ENCODE measurements at regions not wholly inside any gene's neighbourhood (a gene's known extent, or its start where the extent isn't known, plus 50 kb on each side); places are given as distances from the start of the nearest gene placed in this dataset.
A peak's percentile ranks its signal among the peaks of the same experiment; 100 is the strongest.

GRCh38 chr3:14274612-14274936 lies 96.0 kb downstream of the LSM3 start:
- 92% methylated on average over 6 of the region's 6 CpGs for WGBS (ENCODE audit: low lambda C conversion rate, missing lambda C conversion rate)

GRCh38 chr3:14274999-14275961 lies 96.7 kb downstream of the LSM3 start:
- H3K27me3 ChIP-seq: no peaks in the 10 kb centered on the region
- no peaks in the 10 kb centered on the region for H3K9me2 ChIP-seq (replicated peaks; ENCODE audit: insufficient read depth)
- DNase-seq (ENCODE audit: low spot score): no peak
- H3K27ac ChIP-seq: no peak overlapping the region
- 91% methylated on average over 8 of the region's 8 CpGs for WGBS (ENCODE audit: low lambda C conversion rate, missing lambda C conversion rate)
- no peaks in the 10 kb centered on the region for H3K36me3 ChIP-seq (replicated peaks; ENCODE audit: insufficient read depth, low read depth)
- H4K20me1 ChIP-seq (ENCODE audit: insufficient read depth, poor library complexity, severe bottlenecking): no peaks in the 10 kb centered on the region
- peaks cover 12% of the 10 kb centered on the region for H3K4me1 ChIP-seq (ENCODE audit: insufficient read depth)
- H3K4me2 ChIP-seq: no peak overlapping the region
- H3K9me3 ChIP-seq (ENCODE audit: low read depth): no peaks in the 10 kb centered on the region
- TF ChIP-seq EZH2 (IDR thresholded peaks at IDR 0.05; ENCODE audit: borderline replicate concordance) (no peak), CTCF (IDR thresholded peaks at IDR 0.05; ENCODE audit: poor library complexity) (peak; percentile 17), EZH2phosphoT487 (IDR thresholded peaks at IDR 0.05; ENCODE audit: low read depth, severe bottlenecking, unreplicated experiment) (no peak)
- H3K79me2 ChIP-seq: no peaks in the 10 kb centered on the region
- no peak overlapping the region for H3K4me3 ChIP-seq
- H2AFZ ChIP-seq: no peak overlapping the region

More at GRCh38 chr3:14274612-14274936, 96.0 kb downstream of the LSM3 start:
- no peak overlapping the region for H3K27ac ChIP-seq
- H3K4me3 ChIP-seq: no peak overlapping the region
- H3K9me2 ChIP-seq (replicated peaks; ENCODE audit: insufficient read depth): no peaks in the 10 kb centered on the region
- no peaks in the 10 kb centered on the region for H4K20me1 ChIP-seq (ENCODE audit: insufficient read depth, poor library complexity, severe bottlenecking)
- TF ChIP-seq CTCF (IDR thresholded peaks at IDR 0.05; ENCODE audit: poor library complexity): no peak
- TF ChIP-seq EZH2phosphoT487 (IDR thresholded peaks at IDR 0.05; ENCODE audit: low read depth, severe bottlenecking, unreplicated experiment): no peak
- TF ChIP-seq EZH2 (IDR thresholded peaks at IDR 0.05; ENCODE audit: borderline replicate concordance): no peak
- peaks cover 12% of the 10 kb centered on the region for H3K4me1 ChIP-seq (ENCODE audit: insufficient read depth)
- H3K79me2 ChIP-seq: no peaks in the 10 kb centered on the region
- H3K4me2 ChIP-seq: no peak overlapping the region
- no peak overlapping the region for H2AFZ ChIP-seq
- H3K27me3 ChIP-seq: no peaks in the 10 kb centered on the region
- no peak for DNase-seq (ENCODE audit: low spot score)
- H3K9me3 ChIP-seq (ENCODE audit: low read depth): no peaks in the 10 kb centered on the region
- no peaks in the 10 kb centered on the region for H3K36me3 ChIP-seq (replicated peaks; ENCODE audit: insufficient read depth, low read depth)

GRCh38 chr3:14275962-14276909 lies 97.6 kb downstream of the LSM3 start:
- no peak overlapping the region for H3K4me3 ChIP-seq
- no peak overlapping the region for H3K4me2 ChIP-seq
- no peaks in the 10 kb centered on the region for H3K36me3 ChIP-seq (replicated peaks; ENCODE audit: insufficient read depth, low read depth)
- no peak overlapping the region for H3K27ac ChIP-seq
- no peaks in the 10 kb centered on the region for H3K27me3 ChIP-seq
- H3K4me1 ChIP-seq (ENCODE audit: insufficient read depth): peaks cover 12% of the 10 kb centered on the region
- 84% methylated on average over 12 of the region's 12 CpGs for WGBS (ENCODE audit: low lambda C conversion rate, missing lambda C conversion rate)
- H3K9me3 ChIP-seq (ENCODE audit: low read depth): no peaks in the 10 kb centered on the region
- no peak overlapping the region for H2AFZ ChIP-seq
- H3K79me2 ChIP-seq: no peaks in the 10 kb centered on the region
- TF ChIP-seq CTCF (IDR thresholded peaks at IDR 0.05; ENCODE audit: poor library complexity): no peak
- no peak for TF ChIP-seq EZH2phosphoT487 (IDR thresholded peaks at IDR 0.05; ENCODE audit: low read depth, severe bottlenecking, unreplicated experiment)
- no peak for TF ChIP-seq EZH2 (IDR thresholded peaks at IDR 0.05; ENCODE audit: borderline replicate concordance)
- no peaks in the 10 kb centered on the region for H3K9me2 ChIP-seq (replicated peaks; ENCODE audit: insufficient read depth)
- DNase-seq (ENCODE audit: low spot score): no peak
- H4K20me1 ChIP-seq (ENCODE audit: insufficient read depth, poor library complexity, severe bottlenecking): no peaks in the 10 kb centered on the region
